AG20443 (cell line): ENCODE measurements at regions not wholly inside any gene's neighbourhood (a gene's known extent, or its start where the extent isn't known, plus 50 kb on each side); places are given as distances from the start of the nearest gene placed in this dataset.

ENCODE experiments used
- DNase-seq: peaks from one replicate; pipeline ENCODE4 v3.0.0; 2012; ENCODE audit warnings: low spot score, mixed read lengths

DNA sequence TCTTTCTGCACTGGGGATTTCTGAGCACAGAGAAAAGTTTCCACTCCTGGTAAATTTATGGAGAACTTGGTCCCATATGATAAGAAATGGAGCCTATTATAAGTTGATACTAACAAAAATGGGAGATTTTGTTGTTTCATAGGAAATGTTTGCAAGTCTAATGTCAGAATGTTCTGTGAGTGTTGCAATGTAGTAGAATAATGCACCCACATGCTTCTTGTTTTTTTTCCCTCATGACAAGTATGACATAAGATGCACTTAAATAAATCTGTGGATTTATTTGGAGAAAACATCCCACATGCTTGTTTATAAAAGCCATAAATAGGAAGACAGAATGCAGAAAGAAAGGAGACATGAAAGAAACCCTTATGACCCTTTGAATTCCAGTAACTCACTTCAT, 50.8 kb upstream of the KCNJ6 start:
- DNase-seq, result no peak

DNA sequence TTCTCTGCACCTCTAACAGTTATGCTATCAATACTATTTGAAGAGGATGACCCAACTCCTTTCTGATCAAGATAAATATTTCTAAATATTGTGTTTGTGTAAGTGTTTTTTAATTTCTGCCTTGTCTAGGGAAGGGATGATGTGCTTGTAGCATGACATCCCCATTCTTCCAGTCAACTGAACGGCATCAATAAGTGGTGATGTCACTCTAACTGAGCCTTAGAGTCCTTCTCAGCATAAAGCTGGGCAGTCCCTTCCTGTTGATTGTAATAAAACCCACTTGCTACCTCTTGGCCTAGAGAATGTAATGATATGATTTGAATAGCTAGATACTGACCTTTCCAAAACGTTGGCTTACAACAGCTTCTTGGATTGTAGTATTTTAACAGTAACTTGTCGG, 52.5 kb upstream of the KCNJ6 start:
- no peak for DNase-seq

DNA sequence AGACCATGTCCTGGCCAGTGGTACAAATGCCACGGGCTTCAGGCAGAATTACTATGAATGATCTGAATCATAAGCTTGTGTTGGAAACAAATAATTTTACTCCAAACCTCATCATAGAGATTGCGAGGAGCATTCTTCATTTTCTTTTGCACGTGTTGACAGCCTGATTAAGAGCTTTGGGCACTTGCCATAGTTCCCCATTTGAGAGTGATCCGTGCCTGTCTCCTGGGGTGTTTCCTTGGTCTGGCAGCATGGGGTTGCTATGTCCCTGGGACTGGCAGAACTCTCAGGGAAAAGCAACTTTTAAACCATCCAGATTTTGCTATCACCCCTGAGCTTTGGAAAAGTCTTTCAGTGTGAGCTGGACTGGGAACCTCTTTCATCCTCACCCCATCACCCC, 54.3 kb upstream of the KCNJ6 start:
- DNase-seq, result no peak

- DNase-seq, result no peak
These were observed 55.2 kb upstream of the KCNJ6 start for GRCh38 chr21:37971390-37971950.

- no peak for DNase-seq
These were observed 57.8 kb upstream of the KCNJ6 start for GRCh38 chr21:37974081-37974480.

DNA sequence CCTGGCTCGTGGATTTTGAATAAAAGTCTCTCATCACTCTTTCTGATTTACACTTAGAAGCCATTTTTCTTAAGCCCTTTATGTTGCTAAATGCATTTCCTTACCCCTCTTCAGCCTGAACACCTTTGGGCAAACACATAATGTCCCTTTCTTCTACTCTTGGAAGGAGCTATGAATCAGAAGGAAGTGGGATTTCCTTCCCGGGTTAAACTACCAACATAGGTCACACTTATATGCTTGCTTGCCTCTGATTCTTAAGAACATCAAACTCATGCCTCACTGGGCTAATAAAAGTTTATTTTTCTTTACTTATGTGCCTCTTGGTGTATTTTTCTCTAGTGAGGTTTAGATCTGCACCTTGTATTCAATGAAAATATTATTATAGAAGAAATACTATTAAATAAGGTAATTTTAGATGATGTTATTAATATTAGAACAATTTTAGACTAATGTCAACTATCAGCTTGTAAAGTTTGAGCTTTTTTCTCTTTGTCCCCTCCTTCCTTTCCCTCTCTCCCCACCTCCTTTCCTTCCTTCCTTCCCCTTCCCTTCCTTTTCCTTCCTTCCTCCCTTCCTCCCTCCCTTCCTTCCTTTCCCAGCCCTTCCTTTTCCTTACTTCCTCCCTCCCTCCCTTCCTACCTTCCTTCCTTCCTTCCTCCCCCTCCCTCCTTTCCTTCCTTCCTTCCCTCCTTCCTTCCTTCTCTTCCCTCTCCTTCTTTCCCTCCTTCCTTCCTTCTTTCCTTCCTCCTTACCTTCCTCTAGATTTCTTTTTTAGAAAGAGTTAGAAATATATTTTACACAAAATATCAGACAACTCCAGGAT, 66.5 kb upstream of the KCNJ6 start:
- DNase-seq, result no peak

GRCh38 chr21:37983336-37984095, 67.3 kb upstream of the KCNJ6 start:
- DNase-seq, result no peak

DNA sequence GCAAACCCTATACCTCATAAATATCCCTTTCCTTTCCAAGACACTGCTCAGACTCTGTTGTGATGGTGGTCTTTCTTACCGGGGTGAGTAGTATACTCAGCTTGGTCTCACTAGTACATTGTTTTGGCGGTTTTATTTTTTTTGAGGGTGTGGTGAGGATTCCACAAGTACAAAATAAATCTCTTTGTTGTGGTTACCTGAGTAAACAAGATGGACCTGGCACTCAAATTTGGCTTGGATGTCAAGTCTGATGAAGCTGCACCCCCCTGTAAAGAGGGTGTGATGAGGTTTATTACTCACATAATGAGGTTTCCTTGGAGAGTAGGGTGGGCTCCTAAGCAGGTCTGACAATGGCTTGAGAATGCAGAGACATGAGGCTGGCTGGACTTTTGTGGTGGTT, 68.2 kb upstream of the KCNJ6 start:
- DNase-seq, result no peak

DNA sequence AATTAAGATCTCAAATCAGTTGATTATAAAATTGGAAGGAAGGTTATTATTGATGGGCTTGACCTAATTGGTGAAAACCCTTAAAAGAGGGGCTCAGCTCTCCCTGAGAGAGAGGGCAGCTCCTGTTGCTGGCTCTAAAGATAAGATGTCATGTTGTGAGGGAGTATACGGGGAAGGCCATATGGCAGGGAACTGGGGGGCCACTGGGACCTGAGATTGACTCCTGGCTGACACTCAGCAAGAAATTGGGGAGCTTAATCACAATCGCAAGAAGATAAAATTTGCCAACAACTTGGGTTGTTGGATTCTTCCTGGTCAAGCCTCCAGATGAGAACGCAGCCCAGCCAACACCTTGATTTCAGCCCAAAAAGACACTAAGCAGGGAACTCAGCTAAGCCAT, 69.7 kb upstream of the KCNJ6 start:
- DNase-seq, result no peak

- no peak for DNase-seq
These were observed 70.6 kb upstream of the KCNJ6 start for GRCh38 chr21:37986751-37987399.

DNA sequence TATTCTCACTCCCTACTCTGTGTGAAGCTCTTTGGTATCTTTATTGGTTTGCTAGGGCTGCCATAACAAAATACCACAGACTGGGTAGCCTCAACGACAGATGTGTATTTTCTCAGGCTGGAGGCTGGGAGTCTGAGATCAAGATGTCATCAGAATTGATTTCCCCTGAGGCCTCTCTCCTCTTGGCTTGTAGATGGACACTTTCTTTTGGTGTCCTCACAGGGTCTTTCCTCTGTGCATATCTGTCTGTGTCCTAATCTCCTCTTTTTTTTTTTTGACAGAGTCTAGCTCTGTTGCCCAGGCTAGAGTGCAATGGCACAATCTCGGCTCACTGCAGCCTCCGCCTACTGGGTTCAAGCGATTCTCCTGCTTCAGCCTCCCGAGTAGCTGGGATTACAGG, 71.4 kb upstream of the KCNJ6 start:
- no peak for DNase-seq

DNA sequence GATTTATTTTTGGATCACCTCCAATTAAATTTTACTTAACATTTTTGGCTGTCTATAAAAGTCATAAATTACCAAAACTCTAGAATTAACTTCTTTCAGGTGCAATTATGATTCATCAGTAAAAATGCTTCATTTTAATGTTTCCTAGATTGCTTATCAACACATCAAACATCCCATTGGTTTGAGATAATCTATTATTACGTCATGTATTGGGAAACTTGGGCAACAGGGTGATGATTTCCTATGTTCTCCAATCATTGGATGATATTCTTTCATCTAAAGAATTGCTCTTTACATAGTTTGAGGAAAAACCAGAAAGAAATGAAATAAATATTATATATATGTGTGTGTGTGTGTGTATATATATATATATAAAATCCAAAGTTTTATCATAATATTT, 76.8 kb upstream of the KCNJ6 start:
- no peak for DNase-seq

- no peak for DNase-seq
These were observed 78.0 kb upstream of the KCNJ6 start for GRCh38 chr21:37994211-37994610.

- DNase-seq, result no peak
These were observed 96.4 kb upstream of the KCNJ6 start for GRCh38 chr21:38012672-38013071.

DNA sequence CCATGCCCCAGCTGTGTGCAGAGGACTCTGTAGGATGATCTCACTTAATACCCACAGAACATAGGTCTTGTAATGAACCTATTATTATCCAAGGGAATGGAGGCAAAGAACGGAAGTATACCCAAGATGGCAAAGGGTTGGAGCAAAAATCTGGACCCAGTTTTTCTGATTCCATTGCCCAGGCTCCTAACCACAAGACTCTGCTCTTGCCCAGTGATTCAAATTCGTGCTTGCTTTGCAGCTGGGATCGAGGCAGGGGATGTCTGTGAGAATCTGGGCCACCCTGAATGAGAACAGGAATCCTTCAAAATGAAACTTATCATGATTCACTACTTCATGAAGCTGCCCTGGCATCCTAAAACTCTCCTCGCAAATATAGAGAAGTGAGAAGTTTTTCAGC, 97.5 kb upstream of the KCNJ6 start:
- no peak for DNase-seq

- DNase-seq, result no peak
These were observed 98.0 kb upstream of the KCNJ6 start for GRCh38 chr21:38014298-38014697.

- peak; percentile 52 for DNase-seq
These were observed 111.7 kb upstream of the KCNJ6 start for GRCh38 chr21:38027901-38028498.

- no peak for DNase-seq
These were observed 116.0 kb upstream of the KCNJ6 start for GRCh38 chr21:38032082-38032801.

- DNase-seq, result no peak
These were observed 119.8 kb upstream of the KCNJ6 start for GRCh38 chr21:38036016-38036415.

- no peak for DNase-seq
These were observed 121.2 kb upstream of the KCNJ6 start for GRCh38 chr21:38037416-38037815.

- no peak for DNase-seq
These were observed 123.1 kb upstream of the KCNJ6 start for GRCh38 chr21:38039369-38039768.

DNA sequence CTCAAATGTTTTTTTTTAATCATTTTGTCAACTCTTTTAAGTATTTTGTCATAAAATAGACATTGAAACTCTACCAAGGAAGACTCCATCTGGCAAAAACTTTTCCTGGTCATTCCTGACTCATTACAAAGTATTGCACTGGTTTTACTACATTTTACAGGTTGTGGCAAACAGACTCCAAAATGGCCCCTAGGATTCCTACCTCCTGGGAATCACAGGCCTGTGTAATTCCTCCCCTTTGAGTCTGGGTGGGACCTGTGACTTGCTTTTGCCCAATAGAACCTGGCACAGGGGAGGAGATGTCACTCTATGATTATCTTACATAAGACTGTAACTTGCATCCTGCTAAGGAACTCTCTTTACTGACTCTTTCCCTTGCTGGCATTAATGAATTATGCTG, 123.6 kb upstream of the KCNJ6 start:
- no peak for DNase-seq
